ENCODE measurements at regions not wholly inside any gene's neighbourhood (a gene's known extent, or its start where the extent isn't known, plus 50 kb on each side); places are given as distances from the start of the nearest gene placed in this dataset.
"Not testable (repeated sequence)": the region's sequence is repeated elsewhere in the genome, so short reads cannot be mapped to it uniquely, and the experiment has no call there.

GRCh38 chr14:55851961-55852360 is 266.2 kb upstream of the PELI2 start:
- Mint-ChIP-seq H3K36me3 (ENCODE audit: low read depth) (no peaks in the 10 kb centered on the region), H3K4me3 (no peak overlapping the region), H3K4me1 (ENCODE audit: low read depth) (no peaks in the 10 kb centered on the region), H3K9me3 (no peaks in the 10 kb centered on the region), H3K27ac (no peak overlapping the region), H3K27me3 (ENCODE audit: low read depth) (peaks cover 4% of the 10 kb centered on the region)
- no peak for DNase-seq (ENCODE audit: low spot score)

GRCh38 chr14:55855751-55856150 is 262.5 kb upstream of the PELI2 start:
- Mint-ChIP-seq H3K36me3 (ENCODE audit: low read depth) (no peaks in the 10 kb centered on the region), H3K27me3 (ENCODE audit: low read depth) (peaks cover 6% of the 10 kb centered on the region), H3K4me3 (no peak overlapping the region), H3K4me1 (ENCODE audit: low read depth) (no peaks in the 10 kb centered on the region), H3K9me3 (peaks cover 9% of the 10 kb centered on the region), H3K27ac (no peak overlapping the region)
- no peak for DNase-seq (ENCODE audit: low spot score)

- H3K27ac Mint-ChIP-seq = no peak overlapping the region
- H3K4me1 Mint-ChIP-seq (ENCODE audit: low read depth) = no peaks in the 10 kb centered on the region
- DNase-seq (ENCODE audit: low spot score) = no peak
- H3K9me3 Mint-ChIP-seq = peaks cover 18% of the 10 kb centered on the region
- H3K4me3 Mint-ChIP-seq = no peak overlapping the region
- H3K27me3 Mint-ChIP-seq (ENCODE audit: low read depth) = peaks cover 6% of the 10 kb centered on the region
- no peaks in the 10 kb centered on the region for H3K36me3 Mint-ChIP-seq (ENCODE audit: low read depth)
Measured at GRCh38 chr14:55858604-55859003, 259.6 kb upstream of the PELI2 start.

- H3K4me3 Mint-ChIP-seq; H3K27me3 Mint-ChIP-seq (ENCODE audit: low read depth); H3K4me1 Mint-ChIP-seq (ENCODE audit: low read depth); H3K27ac Mint-ChIP-seq; H3K36me3 Mint-ChIP-seq (ENCODE audit: low read depth); DNase-seq (ENCODE audit: low spot score): not testable (repeated sequence)
- H3K9me3 Mint-ChIP-seq = peaks cover 21% of the 10 kb centered on the region
Measured at GRCh38 chr14:55861561-55861960, 256.6 kb upstream of the PELI2 start.

GRCh38 chr14:55864890-55865655 is 253.1 kb upstream of the PELI2 start:
- Mint-ChIP-seq H3K27ac (no peak overlapping the region), H3K4me3 (no peak overlapping the region), H3K27me3 (ENCODE audit: low read depth) (peaks cover 21% of the 10 kb centered on the region)

GRCh38 chr14:55867311-55867710 is 250.9 kb upstream of the PELI2 start:
- H3K36me3 Mint-ChIP-seq (ENCODE audit: low read depth) = no peaks in the 10 kb centered on the region
- H3K27ac Mint-ChIP-seq = no peak overlapping the region
- peaks cover 23% of the 10 kb centered on the region for H3K27me3 Mint-ChIP-seq (ENCODE audit: low read depth)
- no peak overlapping the region for H3K4me3 Mint-ChIP-seq
- peaks cover 5% of the 10 kb centered on the region for H3K9me3 Mint-ChIP-seq
- DNase-seq (ENCODE audit: low spot score) = no peak
- H3K4me1 Mint-ChIP-seq (ENCODE audit: low read depth) = peaks cover 5% of the 10 kb centered on the region

More at GRCh38 chr14:55864890-55865655, 253.1 kb upstream of the PELI2 start:
- H3K9me3 Mint-ChIP-seq = peaks cover 12% of the 10 kb centered on the region
- H3K4me1 Mint-ChIP-seq (ENCODE audit: low read depth) = peaks cover 5% of the 10 kb centered on the region
- DNase-seq (ENCODE audit: low spot score) = no peak
- H3K36me3 Mint-ChIP-seq (ENCODE audit: low read depth) = no peaks in the 10 kb centered on the region

GRCh38 chr14:55867719-55868118 is 250.5 kb upstream of the PELI2 start:
- Mint-ChIP-seq H3K27ac (no peak overlapping the region), H3K9me3 (peaks cover 5% of the 10 kb centered on the region), H3K4me3 (no peak overlapping the region), H3K36me3 (ENCODE audit: low read depth) (no peaks in the 10 kb centered on the region), H3K27me3 (ENCODE audit: low read depth) (peaks cover 23% of the 10 kb centered on the region), H3K4me1 (ENCODE audit: low read depth) (peaks cover 5% of the 10 kb centered on the region)
- DNase-seq (ENCODE audit: low spot score) = no peak

GRCh38 chr14:55869397-55870049 is 248.7 kb upstream of the PELI2 start:
- no peak overlapping the region for H3K27ac Mint-ChIP-seq
- H3K4me1 Mint-ChIP-seq (ENCODE audit: low read depth) = peaks cover 5% of the 10 kb centered on the region
- peaks cover 23% of the 10 kb centered on the region for H3K27me3 Mint-ChIP-seq (ENCODE audit: low read depth)
- no peaks in the 10 kb centered on the region for H3K36me3 Mint-ChIP-seq (ENCODE audit: low read depth)
- no peak for DNase-seq (ENCODE audit: low spot score)
- H3K9me3 Mint-ChIP-seq = no peaks in the 10 kb centered on the region
- no peak overlapping the region for H3K4me3 Mint-ChIP-seq

- no peaks in the 10 kb centered on the region for H3K36me3 Mint-ChIP-seq (ENCODE audit: low read depth)
- peaks cover 23% of the 10 kb centered on the region for H3K27me3 Mint-ChIP-seq (ENCODE audit: low read depth)
- H3K4me1 Mint-ChIP-seq (ENCODE audit: low read depth) = no peaks in the 10 kb centered on the region
- H3K9me3 Mint-ChIP-seq = no peaks in the 10 kb centered on the region
- H3K4me3 Mint-ChIP-seq = no peak overlapping the region
- H3K27ac Mint-ChIP-seq = no peak overlapping the region
- DNase-seq (ENCODE audit: low spot score) = no peak
Measured at GRCh38 chr14:55873169-55873568, 245.0 kb upstream of the PELI2 start.

- H3K27ac Mint-ChIP-seq = no peak overlapping the region
- no peak for DNase-seq (ENCODE audit: low spot score)
- no peaks in the 10 kb centered on the region for H3K9me3 Mint-ChIP-seq
- H3K36me3 Mint-ChIP-seq (ENCODE audit: low read depth) = no peaks in the 10 kb centered on the region
- H3K4me1 Mint-ChIP-seq (ENCODE audit: low read depth) = no peaks in the 10 kb centered on the region
- no peak overlapping the region for H3K4me3 Mint-ChIP-seq
- peaks cover 12% of the 10 kb centered on the region for H3K27me3 Mint-ChIP-seq (ENCODE audit: low read depth)
Measured at GRCh38 chr14:55874785-55875184, 243.4 kb upstream of the PELI2 start.

GRCh38 chr14:55877942-55878341 is 240.3 kb upstream of the PELI2 start:
- H3K4me1 Mint-ChIP-seq (ENCODE audit: low read depth) = no peaks in the 10 kb centered on the region
- H3K4me3 Mint-ChIP-seq = no peak overlapping the region
- H3K27me3 Mint-ChIP-seq (ENCODE audit: low read depth) = peaks cover 9% of the 10 kb centered on the region
- no peaks in the 10 kb centered on the region for H3K9me3 Mint-ChIP-seq
- H3K27ac Mint-ChIP-seq = no peak overlapping the region
- no peak for DNase-seq (ENCODE audit: low spot score)
- no peaks in the 10 kb centered on the region for H3K36me3 Mint-ChIP-seq (ENCODE audit: low read depth)

- peaks cover 5% of the 10 kb centered on the region for H3K27me3 Mint-ChIP-seq (ENCODE audit: low read depth)
- no peaks in the 10 kb centered on the region for H3K36me3 Mint-ChIP-seq (ENCODE audit: low read depth)
- DNase-seq (ENCODE audit: low spot score) = no peak
- no peaks in the 10 kb centered on the region for H3K9me3 Mint-ChIP-seq
- H3K4me3 Mint-ChIP-seq = no peak overlapping the region
- H3K4me1 Mint-ChIP-seq (ENCODE audit: low read depth) = no peaks in the 10 kb centered on the region
- no peak overlapping the region for H3K27ac Mint-ChIP-seq
Measured at GRCh38 chr14:55881577-55882241, 236.5 kb upstream of the PELI2 start.

- H3K4me1 Mint-ChIP-seq (ENCODE audit: low read depth) = no peaks in the 10 kb centered on the region
- peaks cover 7% of the 10 kb centered on the region for H3K27me3 Mint-ChIP-seq (ENCODE audit: low read depth)
- DNase-seq (ENCODE audit: low spot score) = no peak
- H3K27ac Mint-ChIP-seq = no peak overlapping the region
- no peak overlapping the region for H3K4me3 Mint-ChIP-seq
- H3K36me3 Mint-ChIP-seq (ENCODE audit: low read depth) = no peaks in the 10 kb centered on the region
- H3K9me3 Mint-ChIP-seq = no peaks in the 10 kb centered on the region
Measured at GRCh38 chr14:55884819-55885218, 233.4 kb upstream of the PELI2 start.

GRCh38 chr14:55889124-55889523 is 229.1 kb upstream of the PELI2 start:
- Mint-ChIP-seq H3K27ac (no peak overlapping the region), H3K4me3 (no peak overlapping the region), H3K36me3 (ENCODE audit: low read depth) (no peaks in the 10 kb centered on the region), H3K27me3 (ENCODE audit: low read depth) (peaks cover 9% of the 10 kb centered on the region), H3K9me3 (no peaks in the 10 kb centered on the region), H3K4me1 (ENCODE audit: low read depth) (no peaks in the 10 kb centered on the region)
- DNase-seq (ENCODE audit: low spot score) = no peak

All from T-helper 2 cell treated with Interferon-gamma antibody and Interleukin-4, amounts not matched to agents 5 μg/mL and 100 μg/mL, for 36 hours (primary cell).